ENCODE measurements at regions not wholly inside any gene's neighbourhood (a gene's known extent, or its start where the extent isn't known, plus 50 kb on each side); places are given as distances from the start of the nearest gene placed in this dataset.

GRCh38 chr13:37257706-37258105 lies 152.2 kb upstream of the CSNK1A1L start:
- Histone ChIP-seq H3K27ac (ENCODE audit: insufficient read depth, low read length) (no peak overlapping the region), H3K9ac (ENCODE audit: insufficient read depth, low read length) (no peak overlapping the region), H3K4me1 (ENCODE audit: control insufficient read depth, extremely low read depth, insufficient read depth, low read length) (no peaks in the 10 kb centered on the region), H4K20me1 (ENCODE audit: control insufficient read depth, extremely low read depth, insufficient read depth, low read length) (no peaks in the 10 kb centered on the region), H3K4me2 (ENCODE audit: extremely low read depth, insufficient read depth, low read length) (no peak overlapping the region), H3K79me2 (ENCODE audit: control insufficient read depth, insufficient read depth, low read length) (no peaks in the 10 kb centered on the region), H3K27me3 (ENCODE audit: control insufficient read depth, insufficient read depth, low read length) (no peaks in the 10 kb centered on the region), H3K4me3 (replicated peaks in 1 of 4; ENCODE audit: control extremely low read depth in 1 of 4, insufficient read depth in 1 of 4, low read depth in 3 of 4, low read length in 4 of 4) (no peak overlapping the region), H3K9me3 (ENCODE audit: control insufficient read depth, insufficient read depth, low read depth, low read length) (no peaks in the 10 kb centered on the region), H2AFZ (ENCODE audit: low read length) (no peak overlapping the region), H3K36me3 (ENCODE audit: control insufficient read depth, insufficient read depth, low read length) (no peaks in the 10 kb centered on the region)
- no peak for DNase-seq (ENCODE audit: low read depth in 2 of 2)
- TF ChIP-seq CTCF (conservative IDR thresholded peaks at IDR 0.05 in 1 of 2, IDR thresholded peaks at IDR 0.05 in 1 of 2; ENCODE audit: low read depth in 1 of 2, low read length in 2 of 2) (no peak), EZH2 (IDR thresholded peaks at IDR 0.05; ENCODE audit: low read length, missing control alignments) (no peak)

GRCh38 chr13:37257051-37257450 lies 151.6 kb upstream of the CSNK1A1L start:
- no peak overlapping the region for H3K4me2 ChIP-seq (ENCODE audit: extremely low read depth, insufficient read depth, low read length)
- no peaks in the 10 kb centered on the region for H4K20me1 ChIP-seq (ENCODE audit: control insufficient read depth, extremely low read depth, insufficient read depth, low read length)
- no peaks in the 10 kb centered on the region for H3K27me3 ChIP-seq (ENCODE audit: control insufficient read depth, insufficient read depth, low read length)
- H3K9ac ChIP-seq (ENCODE audit: insufficient read depth, low read length) = no peak overlapping the region
- H3K79me2 ChIP-seq (ENCODE audit: control insufficient read depth, insufficient read depth, low read length) = no peaks in the 10 kb centered on the region
- H3K27ac ChIP-seq (ENCODE audit: insufficient read depth, low read length) = no peak overlapping the region
- DNase-seq (ENCODE audit: low read depth in 2 of 2) = no peak
- TF ChIP-seq CTCF (conservative IDR thresholded peaks at IDR 0.05 in 1 of 2, IDR thresholded peaks at IDR 0.05 in 1 of 2; ENCODE audit: low read depth in 1 of 2, low read length in 2 of 2) = no peak
- TF ChIP-seq EZH2 (IDR thresholded peaks at IDR 0.05; ENCODE audit: low read length, missing control alignments) = no peak
- H3K9me3 ChIP-seq (ENCODE audit: control insufficient read depth, insufficient read depth, low read depth, low read length) = no peaks in the 10 kb centered on the region
- no peak overlapping the region for H2AFZ ChIP-seq (ENCODE audit: low read length)
- H3K4me3 ChIP-seq (replicated peaks in 1 of 4; ENCODE audit: control extremely low read depth in 1 of 4, insufficient read depth in 1 of 4, low read depth in 3 of 4, low read length in 4 of 4) = no peak overlapping the region
- no peaks in the 10 kb centered on the region for H3K4me1 ChIP-seq (ENCODE audit: control insufficient read depth, extremely low read depth, insufficient read depth, low read length)
- H3K36me3 ChIP-seq (ENCODE audit: control insufficient read depth, insufficient read depth, low read length) = no peaks in the 10 kb centered on the region

GRCh38 chr13:37241786-37242185 lies 136.3 kb upstream of the CSNK1A1L start:
- Histone ChIP-seq H3K4me2 (ENCODE audit: extremely low read depth, insufficient read depth, low read length) (no peak overlapping the region), H3K9ac (ENCODE audit: insufficient read depth, low read length) (no peak overlapping the region), H2AFZ (ENCODE audit: low read length) (no peak overlapping the region), H3K79me2 (ENCODE audit: control insufficient read depth, insufficient read depth, low read length) (no peaks in the 10 kb centered on the region), H3K9me3 (ENCODE audit: control insufficient read depth, insufficient read depth, low read depth, low read length) (no peaks in the 10 kb centered on the region), H3K27me3 (ENCODE audit: control insufficient read depth, insufficient read depth, low read length) (no peaks in the 10 kb centered on the region), H3K27ac (ENCODE audit: insufficient read depth, low read length) (no peak overlapping the region), H3K4me1 (ENCODE audit: control insufficient read depth, extremely low read depth, insufficient read depth, low read length) (no peaks in the 10 kb centered on the region), H3K4me3 (replicated peaks in 1 of 4; ENCODE audit: control extremely low read depth in 1 of 4, insufficient read depth in 1 of 4, low read depth in 3 of 4, low read length in 4 of 4) (no peak overlapping the region), H3K36me3 (ENCODE audit: control insufficient read depth, insufficient read depth, low read length) (no peaks in the 10 kb centered on the region), H4K20me1 (ENCODE audit: control insufficient read depth, extremely low read depth, insufficient read depth, low read length) (no peaks in the 10 kb centered on the region)
- peak in 1 of 2 donors; percentile 88 for DNase-seq (ENCODE audit: low read depth in 2 of 2)
- TF ChIP-seq EZH2 (IDR thresholded peaks at IDR 0.05; ENCODE audit: low read length, missing control alignments) (no peak), CTCF (conservative IDR thresholded peaks at IDR 0.05 in 1 of 2, IDR thresholded peaks at IDR 0.05 in 1 of 2; ENCODE audit: low read depth in 1 of 2, low read length in 2 of 2) (no peak)

Data from fibroblast of lung (primary cell).